A549 (cell line): ENCODE measurements at regions not wholly inside any gene's neighbourhood (a gene's known extent, or its start where the extent isn't known, plus 50 kb on each side); places are given as distances from the start of the nearest gene placed in this dataset.

ENCODE experiments used
- BHLHE40 ChIP-seq: IDR thresholded peaks from 2 replicates; pipeline ENCODE4 v1.6.1; 2012; ENCODE audit warnings: low read depth, low read length, inconsistent platforms
- CTCF ChIP-seq: fragments of >200 bp; sonication (Bioruptor Twin); formaldehyde crosslinking; IDR thresholded peaks from 3 replicates; pipeline ENCODE4 v1.5.1; 2016
- ELK1 ChIP-seq: fragments of 150-350 bp; IDR thresholded peaks from 2 replicates; pipeline ENCODE4 v1.6.1; 2014; ENCODE audit warnings: low read depth, mild to moderate bottlenecking, low read length
- POLR2A ChIP-seq: IDR thresholded peaks from 2 replicates; pipeline ENCODE4 v1.6.1; 2012; ENCODE audit warnings: mild to moderate bottlenecking, low read length
- RFX5 ChIP-seq: fragments of 450-650 bp; IDR thresholded peaks from 2 replicates; pipeline ENCODE4 v1.7.1; 2014; ENCODE audit warnings: antibody characterized with exemption, mild to moderate bottlenecking, moderate library complexity
- SMC3 ChIP-seq: fragments of >200 bp; sonication (Bioruptor Twin); formaldehyde crosslinking; IDR thresholded peaks from 3 replicates; pipeline ENCODE4 v1.6.1; 2018; ENCODE audit warnings: inconsistent platforms
- TF ChIP-seq, protein P1 (sequence below): IDR thresholded peaks from 2 replicates; pipeline ENCODE4 v1.6.1; 2012

DNA sequence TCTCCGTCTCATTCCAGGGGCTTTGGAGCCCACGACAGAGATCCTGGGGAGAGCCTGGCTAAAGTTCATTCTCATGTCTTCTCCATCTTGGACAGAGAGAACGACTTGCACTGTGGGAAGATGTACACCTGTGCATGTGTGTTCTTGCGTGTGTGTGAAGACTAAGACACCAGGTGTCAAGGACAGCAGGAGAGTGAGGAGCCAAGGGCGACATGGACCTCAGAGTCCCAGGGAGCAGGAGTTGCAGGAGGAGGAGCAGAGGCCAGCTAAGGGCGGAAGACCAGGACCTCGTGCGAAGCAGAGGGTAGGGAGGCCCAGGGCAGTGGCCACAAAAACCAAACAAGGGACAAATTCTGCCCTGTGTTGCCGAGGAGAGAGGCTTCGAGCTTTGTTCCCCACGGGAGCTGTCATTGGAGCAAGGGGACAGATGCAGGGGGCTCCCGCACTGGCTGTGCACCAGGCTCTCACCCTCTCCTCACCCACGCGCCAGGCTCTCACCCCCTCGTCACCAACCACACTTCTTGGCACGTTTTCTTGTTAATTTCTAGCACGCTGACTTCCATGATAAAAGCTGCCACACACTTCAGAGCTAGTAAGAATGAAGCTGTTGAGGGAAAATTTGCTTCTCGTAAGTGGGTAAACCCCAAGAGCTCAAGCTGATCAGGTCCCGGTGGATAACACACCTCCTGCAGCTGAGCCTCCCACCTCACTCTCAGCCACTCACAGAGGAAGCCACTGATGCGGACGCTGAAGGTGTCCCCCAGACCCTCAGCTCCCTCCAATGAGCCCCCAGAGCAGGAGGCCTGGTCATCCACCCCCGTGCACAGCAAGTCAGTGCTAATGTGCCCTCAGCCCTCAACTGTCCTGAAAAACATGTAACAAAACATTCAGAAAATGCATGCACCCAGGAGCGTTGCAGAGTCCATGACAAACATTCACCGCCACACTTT lies 62.6 kb downstream of the DLL1 start:
- TF ChIP-seq ELK1: no peak
- no peak for TF ChIP-seq CTCF
- TF ChIP-seq, protein P1, sequence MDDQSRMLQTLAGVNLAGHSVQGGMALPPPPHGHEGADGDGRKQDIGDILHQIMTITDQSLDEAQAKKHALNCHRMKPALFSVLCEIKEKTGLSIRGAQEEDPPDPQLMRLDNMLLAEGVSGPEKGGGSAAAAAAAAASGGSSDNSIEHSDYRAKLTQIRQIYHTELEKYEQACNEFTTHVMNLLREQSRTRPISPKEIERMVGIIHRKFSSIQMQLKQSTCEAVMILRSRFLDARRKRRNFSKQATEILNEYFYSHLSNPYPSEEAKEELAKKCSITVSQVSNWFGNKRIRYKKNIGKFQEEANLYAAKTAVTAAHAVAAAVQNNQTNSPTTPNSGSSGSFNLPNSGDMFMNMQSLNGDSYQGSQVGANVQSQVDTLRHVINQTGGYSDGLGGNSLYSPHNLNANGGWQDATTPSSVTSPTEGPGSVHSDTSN: no peak
- no peak for TF ChIP-seq POLR2A
- no peak for TF ChIP-seq RFX5
- no peak for TF ChIP-seq BHLHE40
- TF ChIP-seq SMC3: no peak
